HG03354 (cell line): ENCODE measurements at regions not wholly inside any gene's neighbourhood (a gene's known extent, or its start where the extent isn't known, plus 50 kb on each side); places are given as distances from the start of the nearest gene placed in this dataset.

Experiments used
- ATAC-seq: cut with Tn5 transposase; IDR thresholded peaks from one replicate; pipeline ENCODE4 v1.9.1; 2021; ENCODE audit warnings: mild to moderate bottlenecking; ENCODE audit not compliant: unreplicated experiment, poor library complexity, severe bottlenecking

DNA sequence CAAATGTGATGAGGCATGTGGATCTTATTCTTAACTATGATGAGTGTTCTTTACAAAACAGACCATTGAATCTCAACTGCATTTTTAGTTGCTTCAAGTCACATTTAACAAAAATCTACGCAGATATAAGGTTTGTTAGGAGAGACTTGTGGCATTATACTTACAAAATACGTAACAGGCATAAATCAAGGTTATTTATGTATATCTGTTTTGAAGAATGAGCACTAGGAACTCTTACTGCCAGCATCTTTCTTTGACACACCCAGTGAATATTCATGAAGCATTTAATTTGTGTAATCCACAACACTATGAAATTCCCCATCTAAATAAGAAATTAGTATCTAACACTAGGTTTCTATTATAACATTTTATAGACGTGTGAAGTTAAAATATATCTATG is 186.3 kb downstream of the FAT4 start:
- no peak for ATAC-seq

DNA sequence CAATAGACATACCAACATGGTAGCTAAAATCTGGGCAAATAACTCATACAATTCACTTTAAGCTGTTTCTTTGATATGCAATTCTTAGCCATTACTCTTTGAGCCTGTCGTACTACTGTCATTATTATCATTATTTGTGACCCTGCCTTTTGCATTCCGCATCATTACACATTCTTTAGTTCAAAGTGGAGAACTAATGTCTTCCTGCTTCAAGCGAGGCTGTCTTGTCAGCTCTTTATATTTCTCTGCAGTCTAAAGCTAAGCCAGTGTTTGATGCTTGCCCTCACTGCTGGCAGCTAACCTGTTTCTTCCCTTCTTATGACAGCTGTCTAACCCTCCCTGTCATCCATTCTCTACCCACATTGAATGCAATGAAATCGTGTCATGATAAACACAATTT is 186.8 kb downstream of the FAT4 start:
- no peak for ATAC-seq

GRCh38 chr4:125505621-125506020 is 190.9 kb downstream of the FAT4 start:
- no peak for ATAC-seq

GRCh38 chr4:125507141-125507540 is 192.4 kb downstream of the FAT4 start:
- ATAC-seq, result no peak

DNA sequence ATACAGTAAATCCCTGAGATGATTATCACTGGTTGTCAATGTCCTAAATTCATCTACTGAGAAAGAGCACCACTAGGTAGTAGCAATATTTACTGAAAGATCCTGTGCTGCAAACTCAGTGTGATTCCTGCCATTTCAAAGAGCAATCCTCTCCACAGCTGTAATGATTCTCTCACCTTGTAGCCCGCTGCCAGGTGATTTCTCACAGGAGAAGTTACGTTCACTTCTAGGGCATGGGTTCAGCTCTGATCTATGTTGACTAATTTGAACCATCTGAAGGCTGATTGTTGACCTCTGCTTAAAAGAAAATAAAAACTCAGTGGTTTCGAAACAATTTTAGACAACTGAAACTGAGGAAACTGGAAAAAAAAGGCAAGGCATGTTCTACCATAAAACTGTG is 197.0 kb downstream of the FAT4 start:
- no peak for ATAC-seq

DNA sequence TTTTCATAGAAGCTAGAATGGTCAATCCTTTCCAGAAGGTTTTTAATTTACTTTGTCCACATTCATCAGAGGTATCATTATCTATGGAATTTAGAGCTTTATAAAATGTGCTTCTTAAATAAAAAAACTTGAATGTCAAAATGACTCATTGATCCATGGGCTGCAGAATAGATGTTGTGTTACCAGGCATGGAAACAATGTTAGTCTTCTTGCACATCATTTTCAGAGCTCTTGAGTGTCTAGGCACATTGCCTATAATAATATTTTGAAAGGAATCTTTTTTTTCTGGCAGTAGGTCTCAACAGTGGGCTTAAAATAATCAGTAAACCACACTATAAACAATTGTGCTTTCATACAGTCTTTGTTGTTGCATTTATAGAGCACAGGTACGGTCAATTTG is 200.3 kb downstream of the FAT4 start:
- ATAC-seq, result no peak

DNA sequence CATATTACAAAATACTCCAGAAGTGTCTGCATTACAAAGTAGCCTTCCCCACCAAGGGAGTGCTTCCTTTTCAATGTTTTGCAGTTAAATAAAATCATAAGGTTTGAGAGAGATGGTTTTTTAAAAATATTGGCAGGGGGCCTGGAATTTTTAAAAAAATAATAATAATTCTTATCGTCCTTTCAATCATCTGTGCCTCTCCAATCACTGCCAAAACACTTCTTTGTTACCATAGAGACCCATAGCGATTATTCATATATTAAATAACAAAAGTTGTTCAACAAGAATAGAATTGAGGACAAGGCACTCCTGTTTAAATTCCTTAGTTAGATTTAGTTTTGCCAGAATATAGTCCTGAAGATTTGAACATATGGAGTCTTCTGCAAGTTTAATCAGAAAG is 203.1 kb downstream of the FAT4 start:
- ATAC-seq, result no peak

DNA sequence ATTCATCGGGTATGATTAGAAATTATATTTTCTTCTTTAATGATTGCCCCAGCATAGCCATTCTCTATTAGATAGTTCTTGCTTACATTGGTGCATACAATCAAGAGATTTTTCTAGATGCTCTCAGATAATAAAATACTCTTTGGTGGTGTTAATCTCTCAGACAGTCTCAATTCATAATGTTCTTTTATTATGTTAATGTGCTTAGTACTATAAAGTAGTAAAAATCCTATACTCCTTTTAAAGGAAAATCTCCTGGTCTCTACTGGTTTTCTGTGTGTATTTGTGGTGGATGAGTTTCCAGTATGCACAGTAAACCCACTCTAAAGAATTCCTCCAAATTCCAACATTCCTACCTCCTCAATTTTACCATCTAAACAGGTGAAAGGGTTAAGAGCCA is 203.5 kb downstream of the FAT4 start:
- ATAC-seq, result no peak

DNA sequence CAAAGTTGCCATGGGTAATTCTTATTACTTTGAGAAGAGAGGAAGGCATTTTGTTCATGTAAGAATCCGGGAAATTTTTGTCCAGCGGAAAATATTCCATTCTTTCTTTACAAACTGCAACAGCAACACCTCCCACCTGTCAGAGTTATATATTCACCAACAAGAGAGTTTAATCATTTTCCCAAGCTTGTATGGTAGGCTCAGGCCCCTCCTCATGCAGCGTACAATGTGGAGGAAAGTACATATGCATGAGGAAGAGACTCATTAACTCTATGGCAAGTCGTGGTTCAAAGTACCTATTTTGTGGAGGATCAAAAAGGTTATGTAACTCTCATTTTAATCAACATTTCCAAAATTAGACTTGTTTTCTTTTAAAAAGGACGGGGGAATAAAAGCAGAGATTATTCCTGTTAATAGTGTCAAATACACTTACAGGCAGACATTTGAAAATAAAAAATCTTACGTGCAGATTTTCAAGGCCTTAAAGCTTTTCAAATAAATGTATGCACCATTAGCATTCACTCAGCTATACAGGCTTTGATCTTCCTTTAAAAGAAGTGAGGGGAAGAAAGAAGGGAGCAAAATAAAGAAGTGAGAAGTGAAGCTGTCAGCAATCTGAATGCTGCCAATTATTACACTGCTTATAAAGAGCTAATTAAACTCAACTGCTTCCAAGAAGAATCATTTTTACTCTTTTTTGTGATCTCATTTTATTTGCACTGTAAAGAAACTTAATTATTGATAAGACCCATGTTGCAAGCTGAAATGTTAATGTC is 204.8 kb downstream of the FAT4 start:
- ATAC-seq, result no peak

DNA sequence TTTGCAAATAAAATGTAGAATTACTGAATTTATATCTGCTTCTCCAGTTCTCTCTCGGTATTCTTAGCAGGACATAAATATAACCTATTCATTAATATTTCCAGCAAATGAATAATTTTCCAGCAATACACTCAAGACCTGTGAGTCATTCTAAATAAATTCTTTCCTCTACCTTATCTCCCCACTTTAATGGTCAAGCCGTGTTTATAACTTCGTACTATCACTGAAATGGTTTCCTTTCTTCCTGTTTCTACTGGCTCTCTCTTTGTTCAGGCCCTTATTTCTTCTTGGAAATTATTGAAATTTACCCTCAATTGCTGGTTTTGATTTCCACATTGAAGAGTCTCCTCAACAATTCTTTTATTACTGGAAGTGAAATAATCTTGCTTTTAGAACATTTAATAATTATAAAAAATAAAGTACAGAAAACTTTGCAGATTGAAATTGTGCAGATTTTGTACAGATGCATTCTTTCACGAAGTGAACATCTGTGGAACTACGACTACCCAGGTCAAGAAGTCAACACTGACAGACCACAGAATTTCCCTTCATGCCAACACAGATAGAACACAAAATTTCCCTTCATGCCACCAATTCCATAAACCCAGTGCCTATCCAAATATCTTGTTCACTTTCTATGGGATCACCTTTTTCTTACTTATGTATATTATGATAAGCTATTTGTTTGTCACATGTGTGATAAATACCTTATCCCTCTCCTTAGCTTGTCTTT is 205.7 kb downstream of the FAT4 start:
- ATAC-seq, result no peak

DNA sequence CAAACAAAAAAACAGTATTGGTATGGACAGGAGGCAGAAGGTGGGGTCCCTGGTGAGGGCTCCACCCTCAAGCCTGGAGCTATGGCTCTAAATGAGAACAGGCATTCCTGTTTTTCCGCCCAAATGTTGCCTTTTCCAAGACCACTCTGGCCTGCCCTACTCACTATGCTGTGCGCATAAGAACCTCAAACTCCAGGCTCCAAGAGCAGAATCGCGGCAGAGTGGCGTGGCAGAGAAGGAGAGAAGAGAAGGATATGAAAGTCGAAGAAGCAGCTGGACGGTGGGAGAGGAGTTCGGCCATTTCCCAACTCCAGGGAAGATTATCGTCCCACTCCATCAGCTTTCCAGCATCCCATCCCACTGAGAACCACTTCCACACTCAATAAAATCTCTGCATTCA is 207.8 kb downstream of the FAT4 start:
- no peak for ATAC-seq

GRCh38 chr4:125522992-125523391 is 208.2 kb downstream of the FAT4 start:
- no peak for ATAC-seq

- ATAC-seq, result no peak
These were observed 211.7 kb downstream of the FAT4 start for GRCh38 chr4:125526420-125526819.

DNA sequence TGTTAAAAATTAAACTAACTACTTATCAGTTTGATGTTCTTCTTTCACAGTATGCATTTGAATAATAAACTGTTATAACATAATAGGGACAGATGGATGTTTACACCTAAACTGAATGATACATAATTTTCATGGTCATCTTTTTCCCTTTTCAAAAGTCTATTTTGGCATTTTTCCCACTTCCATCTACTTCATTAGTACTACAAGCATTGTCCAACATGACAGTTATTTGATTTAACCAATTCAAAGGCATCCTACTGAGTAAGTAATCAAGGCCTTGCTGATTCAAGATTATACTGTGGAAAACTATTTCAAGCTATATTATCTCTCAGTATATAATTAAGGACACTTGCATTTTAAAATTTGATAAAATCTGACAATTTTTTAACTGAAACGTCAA is 212.9 kb downstream of the FAT4 start:
- ATAC-seq, result no peak

- no peak for ATAC-seq
These were observed 214.3 kb downstream of the FAT4 start for GRCh38 chr4:125529071-125529470.

DNA sequence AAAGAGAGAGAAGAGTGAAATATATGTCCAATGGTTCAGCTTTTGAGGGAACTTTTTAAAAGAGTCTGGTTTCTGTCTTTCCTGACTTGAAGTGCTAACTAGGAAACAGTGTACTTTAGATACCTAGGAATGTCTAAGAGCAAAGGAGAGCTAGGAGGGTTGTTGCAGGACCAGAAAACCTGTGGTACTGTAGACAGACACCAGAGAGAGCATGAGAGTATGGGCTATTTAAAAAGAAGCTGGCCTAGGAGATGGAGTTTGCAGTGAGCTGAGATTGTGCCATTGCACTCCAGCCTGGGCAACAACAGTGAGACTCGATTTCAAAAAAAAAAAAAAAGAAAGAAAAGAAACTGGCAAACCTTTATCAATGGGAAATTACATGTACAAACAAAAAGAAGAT is 223.9 kb downstream of the FAT4 start:
- no peak for ATAC-seq

GRCh38 chr4:125539691-125540090 is 224.9 kb downstream of the FAT4 start:
- ATAC-seq, result no peak

- no peak for ATAC-seq
These were observed 227.2 kb downstream of the FAT4 start for GRCh38 chr4:125541836-125542385.

DNA sequence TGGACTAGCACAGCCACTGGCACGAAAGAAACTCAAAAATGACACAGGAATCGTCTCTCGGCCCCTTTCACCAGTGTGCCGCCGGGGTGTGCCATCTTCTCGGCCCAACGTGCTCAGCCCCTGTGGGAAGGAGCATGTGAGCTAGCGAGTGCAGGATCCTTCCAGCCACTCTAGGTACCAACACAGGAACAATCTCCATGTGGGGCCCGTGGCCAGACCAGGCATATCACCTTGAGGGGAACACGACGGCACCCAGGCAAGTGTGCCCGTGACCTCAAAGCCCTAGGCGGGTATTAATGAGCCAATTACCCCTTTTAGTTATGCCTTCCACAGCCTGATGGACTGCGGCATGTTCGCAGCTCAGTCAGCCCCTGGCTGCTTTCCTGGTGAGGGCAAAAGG is 231.5 kb downstream of the FAT4 start:
- ATAC-seq, result no peak

GRCh38 chr4:125547836-125548235 is 233.1 kb downstream of the FAT4 start:
- no peak for ATAC-seq

DNA sequence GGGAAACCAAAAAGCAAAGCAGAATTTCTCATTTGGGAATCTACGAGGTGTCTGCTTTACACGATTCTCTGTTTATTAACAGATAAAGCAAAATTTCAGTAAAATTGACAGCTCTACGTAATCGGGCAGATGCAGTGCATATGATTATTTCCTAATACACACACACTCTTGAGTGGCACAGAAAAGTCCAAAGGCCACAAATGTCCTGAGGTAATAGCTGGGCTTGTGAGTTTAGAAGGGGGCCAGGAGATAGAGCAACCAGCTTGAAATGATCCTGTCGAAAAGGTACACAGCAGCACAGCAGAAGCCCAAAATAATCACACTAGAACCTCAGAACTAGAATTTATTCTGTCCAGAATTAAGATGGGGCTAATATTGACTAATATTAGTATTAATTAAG is 236.0 kb downstream of the FAT4 start:
- ATAC-seq, result no peak
